Activated naive CD8-positive, alpha-beta T cell treated with anti-CD3 and anti-CD28 coated beads, Interleukin-2, amount 50 U/mL, for 24 hours (primary cell): ENCODE measurements at regions not wholly inside any gene's neighbourhood (a gene's known extent, or its start where the extent isn't known, plus 50 kb on each side); places are given as distances from the start of the nearest gene placed in this dataset.

ENCODE experiments used
- ATAC-seq: fragments of 150-1000 bp; cut with Tn5 transposase; one replicate; pipeline ENCODE4 v1.10.0; 2021
- DNase-seq: peaks from one replicate; pipeline ENCODE4 v3.0.0; 2021
- H3K27ac Mint-ChIP-seq: one replicate; pipeline ENCODE4 v1.8.0; 2021; ENCODE audit warnings: mild to moderate bottlenecking, mixed read lengths
- H3K27me3 Mint-ChIP-seq: one replicate; pipeline ENCODE4 v1.8.0; 2021; ENCODE audit warnings: mixed read lengths
- H3K36me3 Mint-ChIP-seq: one replicate; pipeline ENCODE4 v1.8.0; 2021; ENCODE audit warnings: low read depth, mixed read lengths
- H3K4me1 Mint-ChIP-seq: one replicate; pipeline ENCODE4 v1.8.0; 2021; ENCODE audit warnings: mixed read lengths
- H3K4me3 Mint-ChIP-seq: one replicate; pipeline ENCODE4 v1.8.0; 2021; ENCODE audit warnings: mild to moderate bottlenecking, moderate library complexity, mixed read lengths
- H3K9me3 Mint-ChIP-seq: one replicate; pipeline ENCODE4 v1.8.0; 2021; ENCODE audit warnings: mixed read lengths

DNA sequence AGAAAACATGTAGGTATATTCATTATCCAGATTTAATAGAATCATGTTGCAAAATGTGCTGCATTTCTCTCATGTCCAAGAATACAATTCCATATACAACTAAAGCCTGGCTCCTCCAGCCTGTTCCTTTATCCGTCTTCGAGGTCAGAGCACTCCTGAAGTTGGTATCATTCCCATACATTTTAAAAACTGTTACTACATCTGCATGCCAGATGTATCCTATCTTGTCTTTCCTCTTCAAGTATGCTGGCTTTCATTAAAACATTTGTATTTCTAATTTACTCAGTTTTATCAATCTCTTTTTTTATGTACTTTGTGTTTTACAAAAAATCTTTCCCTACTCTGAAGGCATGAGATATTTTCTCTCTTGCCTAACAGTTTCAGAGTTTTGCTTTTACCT is 536.6 kb upstream of the USP24 start:
- Mint-ChIP-seq H3K4me3 (no peak overlapping the region), H3K27ac (no peak overlapping the region), H3K9me3 (no peaks in the 10 kb centered on the region), H3K27me3 (peaks cover 3% of the 10 kb centered on the region), H3K36me3 (no peaks in the 10 kb centered on the region), H3K4me1 (no peaks in the 10 kb centered on the region)
- ATAC-seq (no peak), DNase-seq (no peak)

DNA sequence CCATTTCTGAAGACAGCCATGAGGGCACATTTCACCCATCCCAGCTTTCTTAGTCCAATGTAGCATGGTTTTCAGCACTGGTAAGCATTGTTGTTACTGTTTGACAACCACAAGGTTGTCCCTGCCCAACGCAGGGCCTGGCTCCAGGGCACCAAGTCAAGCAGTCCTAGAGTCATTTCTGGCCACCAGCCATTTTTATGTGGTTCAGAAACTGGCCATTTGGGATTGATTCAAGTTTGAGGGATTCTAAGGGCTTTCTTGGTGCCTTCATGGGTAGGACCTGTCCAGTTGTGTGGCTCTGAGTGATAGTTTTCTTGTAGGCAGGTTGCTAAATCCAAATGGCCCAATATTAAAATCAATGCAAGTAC is 535.4 kb upstream of the USP24 start:
- H3K4me3 Mint-ChIP-seq = no peak overlapping the region
- peaks cover 6% of the 10 kb centered on the region for H3K9me3 Mint-ChIP-seq
- no peak overlapping the region for H3K27ac Mint-ChIP-seq
- no peaks in the 10 kb centered on the region for H3K4me1 Mint-ChIP-seq
- ATAC-seq = no peak
- DNase-seq = no peak
- no peaks in the 10 kb centered on the region for H3K36me3 Mint-ChIP-seq
- peaks cover 3% of the 10 kb centered on the region for H3K27me3 Mint-ChIP-seq

DNA sequence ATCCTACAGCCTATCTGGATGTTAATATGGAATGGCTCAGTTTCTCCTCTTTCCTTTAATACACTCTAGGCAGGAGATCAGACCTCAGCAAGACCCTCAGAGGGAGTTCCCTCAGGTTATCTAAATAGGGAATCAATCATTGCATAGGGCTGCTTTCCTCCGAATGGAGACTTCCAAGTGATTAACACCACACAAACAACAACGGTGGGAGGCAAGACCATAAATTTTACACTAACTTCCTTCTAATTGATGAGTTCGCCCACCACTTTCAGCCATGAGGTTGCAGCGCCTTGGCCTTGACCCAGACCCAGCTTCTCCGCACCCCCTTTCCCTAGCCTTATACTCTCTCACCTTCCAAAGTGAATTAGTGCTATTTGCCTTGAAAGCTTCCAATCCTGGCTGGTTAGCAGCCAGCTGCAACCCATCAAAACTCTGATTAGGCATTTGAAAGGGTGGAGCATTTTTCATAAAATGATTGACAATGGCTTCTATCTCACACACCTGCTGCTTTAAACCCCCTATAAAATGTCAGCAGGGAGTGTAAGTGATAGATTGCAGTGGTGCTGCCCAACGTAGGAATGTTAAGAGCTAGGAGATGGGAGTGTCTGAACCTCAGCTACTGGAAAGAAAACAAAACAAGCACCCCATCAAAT is 534.9 kb upstream of the USP24 start:
- peaks cover 6% of the 10 kb centered on the region for H3K9me3 Mint-ChIP-seq
- H3K4me1 Mint-ChIP-seq = no peaks in the 10 kb centered on the region
- H3K36me3 Mint-ChIP-seq = no peaks in the 10 kb centered on the region
- no peak overlapping the region for H3K27ac Mint-ChIP-seq
- no peak overlapping the region for H3K4me3 Mint-ChIP-seq
- peaks cover 3% of the 10 kb centered on the region for H3K27me3 Mint-ChIP-seq
- ATAC-seq = no peak
- DNase-seq = no peak

DNA sequence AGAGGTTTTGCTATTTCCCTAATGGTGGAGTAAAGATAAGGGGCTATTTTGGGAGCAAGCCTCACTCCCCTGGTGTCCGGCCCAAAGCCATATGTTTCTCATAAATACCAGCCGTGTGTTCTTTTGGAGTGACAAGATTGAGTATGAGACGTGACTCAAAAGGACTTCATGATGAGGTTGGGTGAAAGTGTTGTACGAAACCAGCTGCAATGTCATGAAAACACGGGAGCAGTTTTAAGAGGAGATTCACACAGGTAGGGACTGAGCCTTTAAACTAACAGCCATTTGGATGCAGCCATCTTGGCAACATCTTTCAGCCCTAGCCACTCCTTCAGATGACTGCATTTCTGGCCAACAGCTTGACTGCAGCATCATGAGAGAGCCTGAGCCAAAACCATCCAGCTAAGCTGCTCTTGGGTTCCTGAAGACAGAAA is 532.3 kb upstream of the USP24 start:
- Mint-ChIP-seq H3K27me3 (peaks cover 3% of the 10 kb centered on the region), H3K9me3 (peaks cover 6% of the 10 kb centered on the region), H3K36me3 (no peaks in the 10 kb centered on the region), H3K4me1 (no peaks in the 10 kb centered on the region), H3K4me3 (no peak overlapping the region), H3K27ac (no peak overlapping the region)
- no peak for ATAC-seq
- no peak for DNase-seq

DNA sequence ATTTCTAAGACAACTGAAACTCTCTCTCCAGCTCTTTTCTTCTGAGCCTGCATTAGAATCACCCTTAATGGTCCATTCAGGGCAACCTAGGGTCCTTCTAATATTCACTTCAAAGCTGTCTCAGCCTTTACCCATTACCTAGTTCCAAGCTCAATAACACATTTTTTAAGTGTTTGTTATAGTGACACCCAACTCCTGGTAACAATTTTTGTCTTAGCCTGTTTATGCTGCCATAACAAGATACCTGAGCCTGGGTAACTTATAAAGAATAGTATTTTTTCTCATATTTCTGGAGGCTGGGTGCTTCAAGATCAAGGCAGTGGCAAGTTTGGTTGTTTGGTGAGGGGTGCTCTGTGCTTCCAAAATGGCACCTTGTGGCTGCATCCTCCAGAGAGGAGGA is 531.5 kb upstream of the USP24 start:
- peaks cover 3% of the 10 kb centered on the region for H3K27me3 Mint-ChIP-seq
- no peak for DNase-seq
- no peaks in the 10 kb centered on the region for H3K4me1 Mint-ChIP-seq
- no peak overlapping the region for H3K4me3 Mint-ChIP-seq
- no peak overlapping the region for H3K27ac Mint-ChIP-seq
- no peaks in the 10 kb centered on the region for H3K36me3 Mint-ChIP-seq
- H3K9me3 Mint-ChIP-seq = peaks cover 6% of the 10 kb centered on the region
- ATAC-seq = no peak

DNA sequence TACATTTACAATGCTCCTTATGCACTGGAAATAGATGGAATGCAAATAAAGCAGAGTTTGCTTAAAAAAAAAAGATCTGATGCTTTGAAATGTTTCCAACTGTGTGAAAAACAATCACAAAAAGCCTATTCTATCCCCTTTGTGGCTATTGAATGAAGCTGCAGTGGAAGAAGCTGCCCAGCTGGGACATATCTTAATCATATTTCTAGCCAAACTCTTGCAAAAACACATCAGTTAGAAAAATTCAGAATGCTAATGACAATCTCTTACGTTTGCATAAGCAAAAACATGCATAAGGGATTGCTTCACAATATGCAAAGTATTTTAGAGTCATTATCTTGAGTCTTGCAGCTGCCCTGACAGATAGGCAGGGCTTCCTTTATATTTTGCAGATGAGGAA is 526.4 kb upstream of the USP24 start:
- DNase-seq = no peak
- no peaks in the 10 kb centered on the region for H3K4me1 Mint-ChIP-seq

DNA sequence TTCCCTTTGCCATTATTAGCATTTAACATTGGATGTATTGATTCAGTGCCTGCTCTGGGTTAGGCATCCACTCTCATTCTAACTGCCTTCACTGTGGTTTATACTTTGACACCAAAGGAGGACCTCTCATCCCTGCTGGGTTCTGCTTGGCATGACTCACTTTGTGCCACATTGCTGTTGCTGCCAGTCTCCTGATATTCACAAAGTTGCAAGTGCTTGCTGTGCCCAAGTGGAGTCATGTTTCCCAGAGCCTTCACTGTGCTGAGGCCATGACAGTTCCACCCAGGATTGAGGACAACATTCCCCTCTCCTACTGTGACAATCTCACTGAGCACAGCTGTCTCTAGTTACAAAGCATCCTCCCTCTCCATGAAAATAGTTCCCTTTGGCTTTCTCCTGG is 519.9 kb upstream of the USP24 start:
- DNase-seq (no peak), ATAC-seq (no peak)
- Mint-ChIP-seq H3K4me1 (no peaks in the 10 kb centered on the region), H3K4me3 (no peak overlapping the region), H3K36me3 (no peaks in the 10 kb centered on the region), H3K27ac (no peak overlapping the region), H3K27me3 (peaks cover 3% of the 10 kb centered on the region), H3K9me3 (peaks cover 8% of the 10 kb centered on the region)

More for the DNA sequence above, 526.4 kb upstream of the USP24 start:
- Mint-ChIP-seq H3K36me3 (no peaks in the 10 kb centered on the region), H3K27me3 (peaks cover 3% of the 10 kb centered on the region), H3K9me3 (peaks cover 12% of the 10 kb centered on the region), H3K4me3 (no peak overlapping the region), H3K27ac (no peak overlapping the region)
- no peak for ATAC-seq

DNA sequence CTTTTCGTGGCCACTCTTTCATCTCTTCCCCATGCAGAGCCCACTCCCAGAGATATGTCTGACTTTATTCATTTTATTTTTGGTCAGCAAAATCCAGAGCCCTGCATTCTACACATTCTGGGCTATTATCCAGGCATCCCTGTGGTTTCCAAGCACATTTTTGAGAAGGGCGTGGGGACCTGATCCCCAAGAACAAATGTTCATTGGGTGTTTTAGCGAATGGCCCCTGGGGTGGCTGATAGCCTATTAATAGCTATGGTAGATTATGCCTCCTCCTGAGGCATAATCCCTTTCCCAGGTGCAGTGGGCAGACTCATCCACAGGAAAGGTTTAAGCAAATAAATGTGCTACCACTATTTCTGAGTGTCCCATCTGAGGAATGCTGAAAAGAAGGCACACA is 511.8 kb upstream of the USP24 start:
- H3K9me3 Mint-ChIP-seq = no peaks in the 10 kb centered on the region

DNA sequence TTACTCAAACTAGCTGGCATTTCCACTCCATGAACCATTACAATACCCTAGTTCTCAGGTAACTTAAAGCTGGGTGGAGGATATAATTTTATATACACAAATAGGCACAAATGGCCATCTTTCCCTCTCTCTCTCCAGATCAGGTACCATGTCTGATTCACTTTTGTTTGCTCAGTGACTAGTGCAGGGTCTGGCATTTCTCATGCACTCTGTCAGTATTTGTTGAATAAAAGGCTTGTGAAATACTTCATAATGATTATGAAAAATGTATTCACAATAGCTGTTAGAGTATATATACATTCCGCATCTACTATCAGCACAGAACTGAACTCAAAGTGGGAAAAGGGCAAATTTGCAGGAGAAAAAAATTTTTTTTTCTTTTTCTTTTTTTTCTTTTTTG is 510.2 kb upstream of the USP24 start:
- Mint-ChIP-seq H3K27ac (no peak overlapping the region), H3K4me3 (no peak overlapping the region), H3K4me1 (no peaks in the 10 kb centered on the region), H3K9me3 (no peaks in the 10 kb centered on the region), H3K27me3 (peaks cover 2% of the 10 kb centered on the region), H3K36me3 (no peaks in the 10 kb centered on the region)
- DNase-seq (no peak), ATAC-seq (no peak)

More for the DNA sequence above, 511.8 kb upstream of the USP24 start:
- H3K36me3 Mint-ChIP-seq = no peaks in the 10 kb centered on the region
- no peaks in the 10 kb centered on the region for H3K4me1 Mint-ChIP-seq
- H3K4me3 Mint-ChIP-seq = no peak overlapping the region
- H3K27ac Mint-ChIP-seq = no peak overlapping the region
- ATAC-seq (no peak), DNase-seq (no peak)
- peaks cover 2% of the 10 kb centered on the region for H3K27me3 Mint-ChIP-seq

DNA sequence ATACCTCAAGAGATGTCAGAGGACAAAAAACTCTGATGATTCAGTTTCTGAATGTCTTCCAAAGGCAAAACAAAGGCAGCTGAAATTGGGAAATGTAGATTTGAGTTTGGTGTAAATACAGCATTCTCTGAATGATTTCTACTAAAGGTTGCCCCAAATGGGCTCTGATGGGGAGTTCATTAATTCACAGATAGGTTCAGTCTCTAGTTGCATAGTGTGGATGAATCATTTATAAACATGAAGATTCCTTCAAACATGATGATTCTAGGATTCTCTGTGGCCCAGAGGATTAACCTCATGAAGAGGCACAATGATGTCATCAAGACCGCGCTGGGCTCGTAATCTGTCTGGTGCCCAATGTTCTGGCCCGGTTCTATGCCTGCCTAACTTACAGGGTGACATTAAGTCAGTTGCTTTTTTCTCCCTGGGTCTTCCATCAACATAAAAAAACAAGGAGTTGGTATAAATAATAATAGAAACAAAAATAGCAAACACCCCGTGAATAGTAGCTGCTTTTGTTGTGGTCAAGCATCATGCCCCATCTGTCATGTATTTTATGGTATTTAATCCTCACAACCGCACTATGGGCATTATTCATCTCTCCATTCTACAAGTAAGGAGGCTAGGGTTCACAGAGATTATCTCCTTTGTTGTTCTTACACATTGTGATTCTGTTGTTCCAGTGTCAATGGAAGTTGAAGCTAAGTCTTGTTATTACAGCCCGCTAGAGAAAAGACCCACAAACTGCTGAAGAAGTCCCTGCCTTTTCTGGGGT is 509.6 kb upstream of the USP24 start:
- H3K27ac Mint-ChIP-seq = no peak overlapping the region
- no peaks in the 10 kb centered on the region for H3K36me3 Mint-ChIP-seq
- no peaks in the 10 kb centered on the region for H3K9me3 Mint-ChIP-seq
- H3K27me3 Mint-ChIP-seq = peaks cover 2% of the 10 kb centered on the region
- H3K4me1 Mint-ChIP-seq = no peaks in the 10 kb centered on the region
- ATAC-seq = no peak
- H3K4me3 Mint-ChIP-seq = no peak overlapping the region
- no peak for DNase-seq

DNA sequence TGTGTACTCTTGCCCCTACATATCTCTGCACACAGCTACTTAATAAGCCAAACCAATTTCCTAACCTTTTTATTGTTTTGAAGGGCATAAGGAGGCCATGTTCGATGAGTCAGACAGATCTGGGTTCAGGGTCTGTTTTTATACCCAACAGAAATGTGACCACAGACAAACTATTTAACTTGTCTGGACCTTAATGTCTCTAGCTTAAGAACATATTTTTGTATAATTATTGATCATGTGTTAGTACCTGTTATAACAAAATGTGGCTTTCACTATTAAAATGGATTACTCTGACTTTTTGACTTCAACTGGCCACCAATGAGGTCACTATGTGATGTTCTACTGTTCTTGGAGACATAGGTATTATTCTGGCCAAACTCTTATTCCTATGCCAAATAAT is 507.8 kb upstream of the USP24 start:
- no peak overlapping the region for H3K27ac Mint-ChIP-seq
- H3K9me3 Mint-ChIP-seq = no peaks in the 10 kb centered on the region
- peaks cover 2% of the 10 kb centered on the region for H3K27me3 Mint-ChIP-seq
- no peaks in the 10 kb centered on the region for H3K4me1 Mint-ChIP-seq
- no peak for DNase-seq
- ATAC-seq = no peak
- H3K4me3 Mint-ChIP-seq = no peak overlapping the region
- H3K36me3 Mint-ChIP-seq = no peaks in the 10 kb centered on the region

DNA sequence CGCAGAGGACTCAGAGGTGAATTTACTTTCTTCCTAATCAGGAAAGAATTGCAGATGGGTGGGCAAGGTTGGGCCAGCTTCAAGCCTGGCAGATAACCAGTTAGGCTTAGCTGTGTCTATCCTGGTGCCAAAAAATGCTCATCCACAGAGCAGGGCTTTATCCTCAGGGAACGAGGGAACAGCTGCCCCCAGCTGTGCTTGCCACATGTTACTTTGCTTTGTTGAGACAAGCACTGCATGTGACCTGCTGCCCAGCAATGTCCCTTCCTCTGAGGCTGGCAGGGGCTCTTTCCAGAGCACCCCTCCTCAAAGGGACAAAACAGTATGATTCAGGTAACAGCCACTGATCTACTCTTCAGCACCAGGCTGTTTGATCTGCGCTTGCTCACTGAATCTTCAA is 505.1 kb upstream of the USP24 start:
- H3K4me1 Mint-ChIP-seq = no peaks in the 10 kb centered on the region
- H3K4me3 Mint-ChIP-seq = no peak overlapping the region
- ATAC-seq (no peak), DNase-seq (no peak)
- H3K36me3 Mint-ChIP-seq = no peaks in the 10 kb centered on the region
- H3K27me3 Mint-ChIP-seq = peaks cover 2% of the 10 kb centered on the region
- no peak overlapping the region for H3K27ac Mint-ChIP-seq
- no peaks in the 10 kb centered on the region for H3K9me3 Mint-ChIP-seq

DNA sequence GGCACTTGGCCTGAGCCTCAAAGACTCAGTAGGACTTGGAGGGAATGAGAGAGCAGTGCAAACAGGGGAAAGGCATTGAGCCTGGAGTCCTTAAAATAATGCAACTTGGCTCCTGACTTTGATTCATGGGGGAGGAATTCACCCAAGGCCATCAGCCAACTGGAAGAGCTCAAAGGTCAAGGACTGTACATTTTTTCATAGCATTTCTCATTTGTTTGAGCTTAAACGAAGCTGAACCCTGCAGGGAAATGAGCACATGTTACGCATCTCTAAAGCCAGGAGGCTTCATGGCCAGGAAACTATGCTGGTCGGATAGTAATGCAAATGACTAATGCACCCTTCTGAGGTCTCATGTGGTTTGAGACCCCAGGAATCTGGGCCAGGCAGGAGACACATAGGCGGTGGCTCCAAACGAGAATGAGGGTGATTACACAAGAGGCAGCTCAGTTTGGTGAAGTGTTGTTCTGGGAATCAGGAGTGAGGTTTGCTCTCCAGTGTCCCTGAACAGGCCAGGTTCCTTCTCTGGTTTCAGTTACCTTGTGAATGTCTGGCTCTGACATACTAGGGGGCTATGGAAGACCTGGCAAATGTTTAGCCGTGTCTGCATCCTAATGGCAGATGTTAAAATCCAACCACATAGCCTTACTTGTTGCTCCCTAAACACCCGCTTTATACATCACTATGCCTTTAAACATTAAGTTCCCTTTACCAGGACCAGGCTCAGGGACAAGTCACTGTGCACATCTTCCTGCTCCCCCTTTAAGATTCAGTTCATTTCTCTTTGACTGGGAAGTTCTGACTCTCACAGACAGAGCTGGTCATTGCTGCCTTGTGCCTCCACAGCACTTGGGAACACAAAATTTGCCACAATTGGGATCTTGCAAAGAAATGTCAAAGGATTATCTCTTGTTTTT is 503.9 kb upstream of the USP24 start:
- H3K4me3 Mint-ChIP-seq = no peak overlapping the region
- no peaks in the 10 kb centered on the region for H3K36me3 Mint-ChIP-seq
- no peak overlapping the region for H3K27ac Mint-ChIP-seq
- no peaks in the 10 kb centered on the region for H3K9me3 Mint-ChIP-seq
- ATAC-seq (no peak), DNase-seq (no peak)
- no peaks in the 10 kb centered on the region for H3K4me1 Mint-ChIP-seq
- H3K27me3 Mint-ChIP-seq = no peaks in the 10 kb centered on the region

DNA sequence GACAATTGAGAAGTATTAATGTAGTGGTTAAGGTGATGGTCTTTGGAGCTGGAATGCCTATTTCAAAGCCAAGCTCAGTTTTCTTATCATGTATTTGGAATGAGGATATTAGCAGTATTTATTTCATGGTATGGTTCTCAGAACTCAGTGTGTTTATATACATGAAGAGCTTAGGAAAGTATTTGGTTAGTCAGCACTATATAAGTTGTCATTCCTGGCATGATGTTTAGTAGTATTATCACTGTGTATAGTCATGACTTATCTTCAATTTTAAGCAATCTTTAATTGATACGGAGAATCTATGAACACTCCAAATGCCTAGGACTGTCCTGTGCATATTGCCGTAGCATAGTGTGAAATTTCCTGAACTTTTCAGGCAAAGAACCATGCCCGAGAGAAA is 501.9 kb upstream of the USP24 start:
- DNase-seq = no peak
- H3K36me3 Mint-ChIP-seq = no peaks in the 10 kb centered on the region
- no peaks in the 10 kb centered on the region for H3K9me3 Mint-ChIP-seq
- H3K4me1 Mint-ChIP-seq = no peaks in the 10 kb centered on the region
- ATAC-seq = no peak
- H3K27me3 Mint-ChIP-seq = no peaks in the 10 kb centered on the region
- H3K27ac Mint-ChIP-seq = no peak overlapping the region
- no peak overlapping the region for H3K4me3 Mint-ChIP-seq

DNA sequence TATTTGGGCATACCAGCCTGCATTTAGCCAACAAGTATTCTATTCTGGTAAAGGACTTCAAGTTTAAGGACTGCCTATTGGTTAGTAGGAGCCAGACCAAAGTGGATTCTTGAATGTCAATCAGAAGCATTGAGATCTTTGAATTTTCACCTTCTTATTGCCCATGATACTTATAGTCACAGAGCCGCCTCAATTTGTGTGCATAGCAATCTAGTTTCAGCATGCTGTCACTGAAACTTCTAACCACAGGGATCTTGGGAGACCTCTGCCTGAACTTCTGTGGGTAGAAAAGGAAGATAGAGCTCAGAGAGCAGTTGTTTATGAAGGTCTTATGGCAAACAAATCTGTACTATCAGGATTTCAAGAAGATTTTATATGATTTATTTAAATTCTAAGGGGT is 501.4 kb upstream of the USP24 start:
- H3K36me3 Mint-ChIP-seq = no peaks in the 10 kb centered on the region
- H3K4me1 Mint-ChIP-seq = no peaks in the 10 kb centered on the region
- H3K4me3 Mint-ChIP-seq = no peak overlapping the region
- H3K27ac Mint-ChIP-seq = no peak overlapping the region
- H3K9me3 Mint-ChIP-seq = no peaks in the 10 kb centered on the region
- ATAC-seq = no peak
- H3K27me3 Mint-ChIP-seq = no peaks in the 10 kb centered on the region
- no peak for DNase-seq
